ENCODE measurements at regions not wholly inside any gene's neighbourhood (a gene's known extent, or its start where the extent isn't known, plus 50 kb on each side); places are given as distances from the start of the nearest gene placed in this dataset.

DNA sequence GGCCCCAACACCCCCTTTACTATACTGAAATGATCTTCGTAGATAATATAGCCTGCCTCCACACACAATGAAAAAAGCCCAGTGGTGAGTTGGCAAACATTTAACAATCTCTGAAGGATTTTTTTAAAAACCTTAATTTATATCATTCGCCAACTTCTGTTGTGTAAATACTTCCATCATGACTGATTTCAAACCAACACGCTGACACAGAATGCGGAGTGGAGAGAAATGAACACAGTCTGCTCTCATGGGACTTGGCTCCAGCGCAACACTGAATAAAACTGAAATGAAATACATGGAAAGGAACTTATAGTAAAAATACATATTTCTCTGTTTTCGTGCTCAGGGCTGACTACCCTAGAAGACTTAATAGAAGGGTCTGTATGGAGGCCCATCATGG is 61.3 kb upstream of the WNT11 start:
- POLR2A ChIA-PET = no interaction called here
- no peak for FAIRE-seq
- intact Hi-C loops (cut with micrococcal nuclease) = no loop called here

More for the DNA sequence above, 61.3 kb upstream of the WNT11 start:
- H3K9me1 ChIP-seq (replicated peaks; ENCODE audit: control insufficient read depth, extremely low read depth, insufficient read depth, low read length) = no peaks in the 10 kb centered on the region
- H4K20me1 ChIP-seq (replicated peaks; ENCODE audit: control insufficient read depth, extremely low read depth, insufficient read depth, low read length) = no peaks in the 10 kb centered on the region
- no peaks in the 10 kb centered on the region for H3K36me3 ChIP-seq (ENCODE audit: control insufficient read depth in 2 of 2, extremely low read depth in 1 of 2, insufficient read depth in 2 of 2, low read length in 2 of 2)
- no peak overlapping the region for H3K4me3 ChIP-seq (replicated peaks in 1 of 3; ENCODE audit: insufficient read depth in 1 of 3, low read depth in 1 of 3, low read length in 3 of 3)
- H2AFZ ChIP-seq (ENCODE audit: low read depth, low read length) = no peak overlapping the region
- no peaks in the 10 kb centered on the region for H3K4me1 ChIP-seq (ENCODE audit: control insufficient read depth, extremely low read depth, insufficient read depth, low read length)
- H3K79me2 ChIP-seq (ENCODE audit: control insufficient read depth, insufficient read depth, low read length) = no peaks in the 10 kb centered on the region
- CTCF ChIA-PET = interaction anchor here (1.2 kb wide), 1 partner anchor 60 kb away, joined by 3 read pairs; no protein-coding TSS in a partner anchor
- H3K9ac ChIP-seq (replicated peaks; ENCODE audit: extremely low read depth, insufficient read depth, low read length) = no peak overlapping the region
- no TSS peak for BruUV-seq (replicated peaks)
- no peak for DNase-seq (ENCODE audit: low read depth, low spot score)
- no peaks in the 10 kb centered on the region for H3K9me3 ChIP-seq (replicated peaks; ENCODE audit: control insufficient read depth, insufficient read depth, low read length)
- no peak for TF ChIP-seq JUN (IDR thresholded peaks at IDR 0.05; ENCODE audit: borderline replicate concordance, insufficient read depth, insufficient read length, low read depth)
- TF ChIP-seq POLR2AphosphoS5 (IDR thresholded peaks at IDR 0.05; ENCODE audit: insufficient read depth, low read depth, low read length) = no peak
- no peak for TF ChIP-seq MYC (IDR thresholded peaks at IDR 0.05; ENCODE audit: low read depth, low read length)
- TF ChIP-seq, protein P1, sequence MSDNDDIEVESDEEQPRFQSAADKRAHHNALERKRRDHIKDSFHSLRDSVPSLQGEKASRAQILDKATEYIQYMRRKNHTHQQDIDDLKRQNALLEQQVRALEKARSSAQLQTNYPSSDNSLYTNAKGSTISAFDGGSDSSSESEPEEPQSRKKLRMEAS (IDR thresholded peaks at IDR 0.05; ENCODE audit: insufficient read depth, insufficient read length) = no peak
- TF ChIP-seq FOS (IDR thresholded peaks at IDR 0.05; ENCODE audit: borderline replicate concordance, insufficient read depth, low read length) = no peak
- no peak for TF ChIP-seq POLR2A (IDR thresholded peaks at IDR 0.05; ENCODE audit: low read depth, low read length)
- TF ChIP-seq CTCF (IDR thresholded peaks at IDR 0.05; ENCODE audit: extremely low read depth in 1 of 2, insufficient read depth in 1 of 2, low read depth in 1 of 2, low read length in 2 of 2) = no peak
- no peak for TF ChIP-seq EZH2 (IDR thresholded peaks at IDR 0.05; ENCODE audit: borderline replicate concordance, low read depth, low read length, severe bottlenecking)
- TF ChIP-seq GATA2 (IDR thresholded peaks at IDR 0.05; ENCODE audit: insufficient read depth, insufficient read length, low read depth, low read length) = no peak
- H3K27ac ChIP-seq (ENCODE audit: insufficient read depth, low read depth, low read length) = no peak overlapping the region
- H3K4me2 ChIP-seq (ENCODE audit: insufficient read depth, low read length) = no peak overlapping the region
- dilution Hi-C loops (cut with MboI; ENCODE audit: extremely low pct_ligation_motif_present, low sequenced_read_pairs) = no loop called here
- H3K27me3 ChIP-seq (ENCODE audit: control insufficient read depth in 2 of 2, insufficient read depth in 2 of 2, low read length in 2 of 2) = peaks cover 2 to 6% of the 10 kb centered on the region in 2 experiments
